GM21360 (cell line): ENCODE measurements at regions not wholly inside any gene's neighbourhood (a gene's known extent, or its start where the extent isn't known, plus 50 kb on each side); places are given as distances from the start of the nearest gene placed in this dataset.
A peak's percentile ranks its signal among the peaks of the same experiment; 100 is the strongest.
"Not testable (repeated sequence)": the region's sequence is repeated elsewhere in the genome, so short reads cannot be mapped to it uniquely, and the experiment has no call there.

Source experiments
- ATAC-seq: cut with Tn5 transposase; IDR thresholded peaks from one replicate; pipeline ENCODE4 v1.9.1; 2021; ENCODE audit warnings: mild to moderate bottlenecking, moderate library complexity; ENCODE audit not compliant: unreplicated experiment

GRCh38 chr7:65254061-65254460 is 119.6 kb upstream of the ZNF92 start:
- ATAC-seq: no peak

DNA sequence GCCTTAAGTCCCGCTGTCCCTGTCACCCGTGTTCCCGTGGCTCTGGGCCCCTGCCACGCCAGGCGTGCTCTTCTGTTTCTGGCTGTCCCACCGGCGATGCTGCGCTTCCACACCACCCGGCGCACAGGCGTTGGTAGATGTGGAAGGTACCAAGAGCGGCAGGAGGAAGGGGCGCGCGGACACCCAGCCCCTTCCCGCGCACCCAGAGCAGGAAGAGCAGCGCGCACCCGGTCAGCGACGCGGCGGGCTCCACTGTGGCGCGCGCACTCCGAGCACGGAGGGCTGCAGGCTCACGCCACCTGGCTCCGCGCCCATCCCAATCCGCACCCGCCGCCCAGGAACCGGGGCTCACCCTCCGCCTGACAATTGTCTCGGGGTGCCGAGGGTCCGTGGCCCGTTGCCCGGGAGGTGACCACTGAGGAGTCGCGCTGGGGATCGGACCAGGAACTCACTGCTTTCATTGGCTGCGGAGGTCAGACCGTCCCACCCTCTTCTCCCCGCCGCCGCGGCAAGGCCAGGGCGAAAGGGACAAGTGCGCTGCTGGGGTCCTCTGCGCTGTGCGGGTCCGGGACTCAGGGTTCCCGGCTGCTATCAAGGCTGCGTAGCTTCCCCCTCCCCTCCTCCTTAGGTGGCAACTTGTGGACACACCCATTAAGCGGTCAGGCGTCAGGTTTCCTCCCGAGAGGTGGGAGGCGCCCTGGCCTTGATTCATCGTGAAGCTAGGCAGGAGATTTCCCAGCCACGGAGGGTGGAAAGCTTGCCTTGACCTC is 121.6 kb upstream of the ZNF92 start:
- peak; percentile 84 for ATAC-seq

GRCh38 chr7:65250697-65251395 is 122.8 kb upstream of the ZNF92 start:
- ATAC-seq: no peak

GRCh38 chr7:65250216-65250615 is 123.4 kb upstream of the ZNF92 start:
- no peak for ATAC-seq

DNA sequence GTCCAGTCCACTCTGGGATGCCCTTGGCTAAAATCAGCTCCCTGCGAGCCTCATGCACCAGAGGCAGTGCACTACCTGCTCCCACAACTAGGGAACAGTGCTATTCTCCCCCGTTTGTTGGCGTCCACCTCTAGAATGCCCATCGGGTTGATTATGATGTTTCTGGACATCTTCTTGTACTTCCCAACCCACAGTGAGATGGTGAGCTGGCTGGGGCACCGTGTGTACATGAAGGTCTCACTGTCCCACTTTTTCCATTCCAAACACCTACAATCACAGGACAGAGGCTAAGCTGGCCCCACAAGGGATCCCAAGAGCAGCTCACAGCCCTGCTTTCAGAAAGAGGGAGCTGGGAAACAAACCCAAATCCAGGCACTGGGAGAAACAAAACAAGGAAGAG is 126.2 kb upstream of the ZNF92 start:
- ATAC-seq: no peak

DNA sequence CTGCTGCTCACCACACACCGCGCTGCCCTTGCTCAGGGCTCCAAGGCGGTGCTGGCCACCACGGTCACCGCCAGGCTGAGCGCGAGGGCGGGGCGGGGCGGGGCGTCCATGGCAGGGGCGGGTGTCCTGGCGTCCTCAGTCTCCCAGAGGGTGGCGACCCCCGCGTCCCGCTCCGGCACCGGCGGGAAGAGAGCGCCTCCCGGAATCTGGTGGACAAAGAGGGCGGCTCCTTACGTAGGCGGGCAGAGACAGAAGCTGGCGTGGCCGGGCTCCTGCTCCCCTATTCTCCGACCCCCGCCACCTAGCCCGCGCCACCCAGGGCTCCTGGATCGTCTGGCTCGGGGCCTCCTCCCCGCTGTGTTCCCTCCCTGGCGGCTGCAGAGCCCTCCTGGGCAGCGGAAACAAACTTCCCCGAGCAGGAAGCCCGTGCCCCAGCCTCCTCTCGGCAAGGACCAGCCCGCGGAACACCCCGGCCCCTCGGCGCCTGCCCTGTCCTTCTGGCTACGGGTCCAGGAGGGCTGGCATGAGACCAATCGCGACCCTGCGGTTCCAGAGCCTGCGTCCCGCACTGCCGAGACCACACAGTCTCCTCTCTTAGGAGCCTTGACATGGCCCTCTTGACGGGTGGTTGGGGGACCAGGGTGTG is 133.8 kb upstream of the ZNF92 start:
- no peak for ATAC-seq

GRCh38 chr7:65239324-65239706 is 134.3 kb upstream of the ZNF92 start:
- ATAC-seq: no peak

GRCh38 chr7:65238785-65239184 is 134.9 kb upstream of the ZNF92 start:
- ATAC-seq: no peak

GRCh38 chr7:65235586-65235985 is 138.1 kb upstream of the ZNF92 start:
- no peak for ATAC-seq

GRCh38 chr7:65233409-65234034 is 140.1 kb upstream of the ZNF92 start:
- ATAC-seq: no peak

GRCh38 chr7:65230231-65230630 is 143.4 kb upstream of the ZNF92 start:
- no peak for ATAC-seq

DNA sequence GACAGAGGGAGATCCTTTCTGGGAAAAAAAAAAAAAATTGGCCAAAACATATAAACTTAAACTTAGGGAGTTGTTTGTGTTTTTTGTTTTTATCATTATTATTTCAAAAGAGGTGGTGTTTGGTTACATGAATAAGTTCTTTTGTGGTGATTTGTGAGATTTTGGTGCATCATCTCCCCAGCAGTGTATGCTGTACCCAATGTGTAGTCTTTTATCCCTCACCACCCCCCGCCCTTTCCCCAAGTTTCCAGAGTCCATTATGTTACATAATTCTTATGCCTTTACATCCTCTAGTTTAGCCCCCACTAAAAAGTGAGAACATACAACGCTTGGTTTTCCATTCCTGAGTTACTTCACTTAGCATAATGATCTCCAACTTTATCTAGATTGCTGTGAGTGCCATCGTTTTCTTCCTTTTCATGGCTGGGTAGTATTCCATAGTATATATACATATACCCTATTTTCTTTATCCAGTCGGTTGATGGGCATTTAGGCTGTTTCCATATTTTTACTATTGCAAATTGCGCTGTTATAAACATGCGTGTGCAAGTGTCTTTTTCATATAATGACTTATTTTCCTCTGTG is 148.1 kb upstream of the ZNF92 start:
- ATAC-seq: no peak

GRCh38 chr7:65222655-65223054 is 151.0 kb upstream of the ZNF92 start:
- no peak for ATAC-seq

- no peak for ATAC-seq
These were observed 152.0 kb upstream of the ZNF92 start for GRCh38 chr7:65221683-65222082.

DNA sequence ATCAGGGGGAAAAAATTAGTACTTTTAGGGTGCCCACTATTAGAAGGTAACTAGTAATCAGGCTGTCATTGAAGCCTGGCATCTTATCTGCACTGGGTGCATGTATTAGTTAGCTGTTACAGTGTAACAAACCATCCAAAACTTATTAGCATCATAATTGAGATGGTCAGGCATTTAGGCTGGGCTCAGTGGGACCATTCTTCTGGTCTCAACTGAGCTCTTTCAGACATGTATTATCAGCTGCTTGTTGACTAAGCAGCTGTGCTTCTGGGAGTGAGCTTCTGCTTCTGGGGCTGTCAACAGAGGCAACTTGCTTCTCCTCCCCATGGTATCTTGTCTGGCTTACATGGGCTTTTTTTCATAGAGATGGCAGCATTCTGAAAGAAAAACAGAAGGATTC is 154.0 kb upstream of the ZNF92 start:
- ATAC-seq: no peak

- no peak for ATAC-seq
These were observed 157.2 kb upstream of the ZNF92 start for GRCh38 chr7:65216469-65216868.

- not testable (repeated sequence) for ATAC-seq
These were observed 160.4 kb upstream of the ZNF92 start for GRCh38 chr7:65213260-65213659.

DNA sequence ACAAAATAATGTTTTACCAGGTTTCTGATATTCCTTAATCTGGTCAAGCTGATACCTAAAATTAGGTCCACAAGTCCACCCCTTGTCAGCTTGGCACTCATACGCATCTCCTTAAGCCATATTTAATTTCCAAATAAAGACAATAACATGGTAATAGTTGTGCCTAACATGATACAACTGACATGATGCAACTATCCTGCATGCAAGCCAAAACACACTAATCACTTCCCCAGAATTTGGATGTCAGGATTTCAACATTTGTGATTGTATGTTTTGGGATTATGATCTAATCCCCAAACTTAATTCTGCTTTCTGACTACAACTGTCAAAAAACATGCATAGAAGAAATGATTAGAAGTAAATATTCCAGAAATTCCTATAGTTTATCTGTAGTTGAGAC is 174.4 kb upstream of the ZNF92 start:
- not testable (repeated sequence) for ATAC-seq

DNA sequence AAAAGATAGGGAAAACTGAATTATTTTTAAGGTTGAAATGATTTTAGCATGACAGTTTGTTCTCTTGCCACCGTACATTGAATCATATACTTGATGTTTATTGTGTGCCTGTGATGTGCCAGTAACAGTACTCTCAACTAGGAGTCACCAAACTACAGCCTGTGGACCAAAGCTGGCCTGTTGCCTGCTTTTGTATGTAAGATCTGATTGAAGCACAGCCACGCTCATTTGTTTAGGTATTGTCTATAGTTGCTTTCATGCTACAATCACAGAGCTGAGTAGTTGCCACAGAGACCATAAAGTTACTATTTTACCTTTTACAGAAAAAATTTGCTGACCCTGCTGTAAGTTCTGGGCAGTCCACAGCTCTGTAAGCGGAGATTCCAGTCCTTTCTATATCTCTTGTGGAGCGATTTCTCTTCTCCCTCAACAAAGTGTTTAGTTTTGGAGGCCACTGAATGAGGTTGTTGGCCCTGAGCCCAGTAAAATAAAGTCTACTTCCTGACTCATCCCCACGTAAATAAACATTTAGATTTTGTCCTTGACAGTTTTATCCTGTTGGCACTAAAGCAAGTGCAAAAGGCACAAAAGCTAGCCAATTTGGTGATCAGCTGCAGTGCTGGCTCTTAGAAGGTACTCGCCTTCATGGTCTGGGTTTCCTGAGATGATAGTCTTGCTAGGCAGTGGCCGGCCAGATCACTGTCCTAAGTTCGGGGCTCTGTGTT is 180.2 kb upstream of the ZNF92 start:
- ATAC-seq: not testable (repeated sequence)

- ATAC-seq: not testable (repeated sequence)
These were observed 170.6 kb upstream of the ERV3-1 start for GRCh38 chr7:65177041-65177440.
